ENCODE measurements at regions not wholly inside any gene's neighbourhood (a gene's known extent, or its start where the extent isn't known, plus 50 kb on each side); places are given as distances from the start of the nearest gene placed in this dataset.

DNA sequence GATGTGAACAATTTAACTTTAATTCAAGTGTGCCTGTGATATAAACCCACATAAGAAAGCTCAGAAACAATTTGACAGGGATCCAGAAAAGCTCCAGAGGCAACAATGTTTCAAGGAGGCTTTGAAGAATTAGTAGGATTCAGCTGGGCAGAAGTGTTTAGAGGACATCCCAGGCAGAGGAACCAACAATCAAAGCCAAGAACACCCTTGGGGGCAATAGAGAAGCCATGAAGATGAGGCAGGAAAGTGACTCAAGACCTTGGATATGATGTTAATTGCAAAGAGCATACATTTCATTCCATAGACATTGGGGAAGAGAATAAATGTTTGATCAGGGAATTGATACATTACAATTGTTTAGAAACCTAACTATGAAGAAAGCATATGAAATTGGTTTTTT lies 280.3 kb downstream of the LTN1 start:
- Histone ChIP-seq H3K9me3 (no peaks in the 10 kb centered on the region), H3K27me3 (no peaks in the 10 kb centered on the region), H3K27ac (no peak overlapping the region), H3K36me3 (replicated peaks in 1 of 2; ENCODE audit: insufficient read depth in 1 of 2, low read depth in 2 of 2) (no peaks in the 10 kb centered on the region), H3K4me1 (no peaks in the 10 kb centered on the region), H3K4me3 (no peak overlapping the region)
- intact Hi-C loops (cut with DNase I): no loop called here
- TF ChIP-seq POLR2A (IDR thresholded peaks at IDR 0.05): no peak
- no peak for ATAC-seq
- no peak for DNase-seq

DNA sequence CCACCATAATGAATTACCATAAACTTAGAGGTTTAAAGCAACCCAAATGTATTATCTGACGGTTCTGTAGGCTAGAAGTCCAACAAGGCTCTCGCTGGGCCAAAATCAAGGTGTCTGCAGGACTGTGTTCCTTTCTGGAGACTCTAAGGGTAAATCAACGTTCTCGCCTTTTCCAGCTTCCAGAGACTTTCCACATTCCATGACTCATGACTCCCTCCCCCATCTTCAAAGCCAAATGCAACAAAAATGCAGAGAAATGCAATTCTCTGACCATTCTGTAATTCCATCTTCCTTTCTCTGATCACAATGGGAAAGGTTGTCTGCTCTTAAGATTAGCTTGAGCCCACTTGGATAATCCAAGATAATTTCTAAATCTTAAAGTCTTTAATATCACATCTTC lies 287.1 kb downstream of the LTN1 start:
- Histone ChIP-seq H3K27me3 (no peaks in the 10 kb centered on the region), H3K36me3 (replicated peaks in 1 of 2; ENCODE audit: insufficient read depth in 1 of 2, low read depth in 2 of 2) (no peaks in the 10 kb centered on the region), H3K4me1 (no peaks in the 10 kb centered on the region), H3K4me3 (no peak overlapping the region), H3K9me3 (no peaks in the 10 kb centered on the region), H3K27ac (no peak overlapping the region)
- DNase-seq (no peak), ATAC-seq (no peak)
- TF ChIP-seq, protein P1, sequence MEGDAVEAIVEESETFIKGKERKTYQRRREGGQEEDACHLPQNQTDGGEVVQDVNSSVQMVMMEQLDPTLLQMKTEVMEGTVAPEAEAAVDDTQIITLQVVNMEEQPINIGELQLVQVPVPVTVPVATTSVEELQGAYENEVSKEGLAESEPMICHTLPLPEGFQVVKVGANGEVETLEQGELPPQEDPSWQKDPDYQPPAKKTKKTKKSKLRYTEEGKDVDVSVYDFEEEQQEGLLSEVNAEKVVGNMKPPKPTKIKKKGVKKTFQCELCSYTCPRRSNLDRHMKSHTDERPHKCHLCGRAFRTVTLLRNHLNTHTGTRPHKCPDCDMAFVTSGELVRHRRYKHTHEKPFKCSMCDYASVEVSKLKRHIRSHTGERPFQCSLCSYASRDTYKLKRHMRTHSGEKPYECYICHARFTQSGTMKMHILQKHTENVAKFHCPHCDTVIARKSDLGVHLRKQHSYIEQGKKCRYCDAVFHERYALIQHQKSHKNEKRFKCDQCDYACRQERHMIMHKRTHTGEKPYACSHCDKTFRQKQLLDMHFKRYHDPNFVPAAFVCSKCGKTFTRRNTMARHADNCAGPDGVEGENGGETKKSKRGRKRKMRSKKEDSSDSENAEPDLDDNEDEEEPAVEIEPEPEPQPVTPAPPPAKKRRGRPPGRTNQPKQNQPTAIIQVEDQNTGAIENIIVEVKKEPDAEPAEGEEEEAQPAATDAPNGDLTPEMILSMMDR (IDR thresholded peaks at IDR 0.05): no peak
- TF ChIP-seq POLR2A (IDR thresholded peaks at IDR 0.05): no peak
- intact Hi-C loops (cut with DNase I): no loop called here
- WGBS, 2 donors: 81 to 84% methylated on average over 4 of the region's 4 CpGs

- no peak for ATAC-seq
- H3K27me3 ChIP-seq: no peaks in the 10 kb centered on the region
- no peak overlapping the region for H3K27ac ChIP-seq
- no peaks in the 10 kb centered on the region for H3K4me1 ChIP-seq
- intact Hi-C loops (cut with DNase I): no loop called here
- no peak for DNase-seq
- no peaks in the 10 kb centered on the region for H3K9me3 ChIP-seq
- H3K4me3 ChIP-seq: no peak overlapping the region
- TF ChIP-seq, protein P1 (IDR thresholded peaks at IDR 0.05): no peak
- no peak for TF ChIP-seq POLR2A (IDR thresholded peaks at IDR 0.05)
- H3K36me3 ChIP-seq (replicated peaks in 1 of 2; ENCODE audit: insufficient read depth in 1 of 2, low read depth in 2 of 2): no peaks in the 10 kb centered on the region
- 43 to 78% methylated on average over 5 of the region's 5 CpGs for WGBS, 2 donors
Observed at GRCh38 chr21:28704746-28705145, 287.9 kb downstream of the LTN1 start.

- Histone ChIP-seq H3K4me3 (no peak overlapping the region), H3K36me3 (replicated peaks in 1 of 2; ENCODE audit: insufficient read depth in 1 of 2, low read depth in 2 of 2) (no peaks in the 10 kb centered on the region), H3K27ac (no peak overlapping the region), H3K27me3 (no peaks in the 10 kb centered on the region), H3K4me1 (no peaks in the 10 kb centered on the region), H3K9me3 (no peaks in the 10 kb centered on the region)
- TF ChIP-seq, protein P1 (IDR thresholded peaks at IDR 0.05): no peak
- no peak for TF ChIP-seq POLR2A (IDR thresholded peaks at IDR 0.05)
- DNase-seq: no peak
- intact Hi-C loops (cut with DNase I): no loop called here
- ATAC-seq: no peak
- 61 to 66% methylated on average over 2 of the region's 2 CpGs for WGBS, 2 donors
Observed at GRCh38 chr21:28703861-28704260, 288.8 kb downstream of the LTN1 start.

GRCh38 chr21:28699596-28700259 lies 292.9 kb downstream of the LTN1 start:
- ATAC-seq: no peak
- H3K27ac ChIP-seq: no peak overlapping the region
- DNase-seq: no peak
- H3K4me3 ChIP-seq: no peak overlapping the region
- WGBS, 2 donors: 69 to 76% methylated on average over 3 of the region's 3 CpGs
- no peaks in the 10 kb centered on the region for H3K36me3 ChIP-seq (replicated peaks in 1 of 2; ENCODE audit: insufficient read depth in 1 of 2, low read depth in 2 of 2)
- intact Hi-C loops (cut with DNase I): no loop called here
- no peaks in the 10 kb centered on the region for H3K9me3 ChIP-seq
- H3K27me3 ChIP-seq: no peaks in the 10 kb centered on the region
- H3K4me1 ChIP-seq: no peaks in the 10 kb centered on the region
- TF ChIP-seq, protein P1 (IDR thresholded peaks at IDR 0.05): no peak
